ENCODE measurements at regions not wholly inside any gene's neighbourhood (a gene's known extent, or its start where the extent isn't known, plus 50 kb on each side); places are given as distances from the start of the nearest gene placed in this dataset.

- Histone ChIP-seq H3K9me3 (ENCODE audit: low read depth) (no peaks in the 10 kb centered on the region), H3K4me1 (no peaks in the 10 kb centered on the region), H4K20me1 (ENCODE audit: low read depth) (no peaks in the 10 kb centered on the region), H3K9ac (no peak overlapping the region), H3K27ac (no peak overlapping the region), H3K79me2 (ENCODE audit: low read depth) (no peaks in the 10 kb centered on the region), H3K4me2 (no peak overlapping the region), H3K4me3 (no peak overlapping the region), H3F3A (ENCODE audit: low read depth) (no peaks in the 10 kb centered on the region), H3K27me3 (no peaks in the 10 kb centered on the region), H2AFZ (replicated peaks) (no peak overlapping the region), H3K36me3 (no peaks in the 10 kb centered on the region)
- no peak for TF ChIP-seq EZH2 (IDR thresholded peaks at IDR 0.05)
- TF ChIP-seq CTCF (IDR thresholded peaks at IDR 0.05), result no peak
- TF ChIP-seq EZH2phosphoT487 (IDR thresholded peaks at IDR 0.05), result no peak
- Mint-ChIP-seq H3K36me3 (no peaks in the 10 kb centered on the region), H3K9me3 (peaks cover 12% of the 10 kb centered on the region), H3K27ac (no peak overlapping the region), H3K27me3 (ENCODE audit: insufficient read depth, low read depth) (peaks cover 6% of the 10 kb centered on the region), H3K4me1 (peaks cover 29% of the 10 kb centered on the region), H3K4me3 (no peak overlapping the region)
- DNase-seq (ENCODE audit: low spot score), result no peak
These were observed 97.0 kb downstream of the FAM181B start for GRCh38 chr11:82636615-82637014.

- peaks cover 3% of the 10 kb centered on the region for H3K27me3 Mint-ChIP-seq (ENCODE audit: insufficient read depth, low read depth)
- no peak overlapping the region for H3K27ac Mint-ChIP-seq
- H3K4me3 ChIP-seq, result no peak overlapping the region
- H3K27ac ChIP-seq, result no peak overlapping the region
- no peak overlapping the region for H3K4me3 Mint-ChIP-seq
- H3K36me3 ChIP-seq, result no peaks in the 10 kb centered on the region
- H3K4me1 ChIP-seq, result no peaks in the 10 kb centered on the region
- no peak for TF ChIP-seq CTCF (IDR thresholded peaks at IDR 0.05)
- TF ChIP-seq EZH2phosphoT487 (IDR thresholded peaks at IDR 0.05), result no peak
- TF ChIP-seq EZH2 (IDR thresholded peaks at IDR 0.05), result no peak
- no peaks in the 10 kb centered on the region for H4K20me1 ChIP-seq (ENCODE audit: low read depth)
- H3K9me3 ChIP-seq (ENCODE audit: low read depth), result no peaks in the 10 kb centered on the region
- no peak overlapping the region for H3K9ac ChIP-seq
- no peak overlapping the region for H3K4me2 ChIP-seq
- DNase-seq (ENCODE audit: low spot score), result no peak
- no peaks in the 10 kb centered on the region for H3K79me2 ChIP-seq (ENCODE audit: low read depth)
- H3F3A ChIP-seq (ENCODE audit: low read depth), result no peaks in the 10 kb centered on the region
- H3K36me3 Mint-ChIP-seq, result no peaks in the 10 kb centered on the region
- peaks cover 14% of the 10 kb centered on the region for H3K9me3 Mint-ChIP-seq
- peaks cover 20% of the 10 kb centered on the region for H3K4me1 Mint-ChIP-seq
- H2AFZ ChIP-seq (replicated peaks), result no peak overlapping the region
- no peaks in the 10 kb centered on the region for H3K27me3 ChIP-seq
These were observed 99.6 kb downstream of the FAM181B start for GRCh38 chr11:82634091-82634490.

GRCh38 chr11:82631722-82632630 lies 101.7 kb downstream of the FAM181B start:
- peaks cover 8% of the 10 kb centered on the region for H3K4me1 Mint-ChIP-seq
- TF ChIP-seq CTCF (IDR thresholded peaks at IDR 0.05) (no peak), EZH2phosphoT487 (IDR thresholded peaks at IDR 0.05) (no peak), EZH2 (IDR thresholded peaks at IDR 0.05) (no peak)
- H3K9me3 ChIP-seq (ENCODE audit: low read depth), result no peaks in the 10 kb centered on the region
- H3K36me3 Mint-ChIP-seq, result no peaks in the 10 kb centered on the region
- H4K20me1 ChIP-seq (ENCODE audit: low read depth), result no peaks in the 10 kb centered on the region
- H3K79me2 ChIP-seq (ENCODE audit: low read depth), result no peaks in the 10 kb centered on the region
- no peak overlapping the region for H3K4me3 Mint-ChIP-seq
- peaks cover 14% of the 10 kb centered on the region for H3K9me3 Mint-ChIP-seq
- no peak overlapping the region for H3K9ac ChIP-seq
- H3K4me3 ChIP-seq, result no peak overlapping the region
- no peaks in the 10 kb centered on the region for H3K27me3 ChIP-seq
- H3K36me3 ChIP-seq, result no peaks in the 10 kb centered on the region
- H3K4me2 ChIP-seq, result no peak overlapping the region
- H2AFZ ChIP-seq (replicated peaks), result no peak overlapping the region
- no peak for DNase-seq (ENCODE audit: low spot score)
- no peaks in the 10 kb centered on the region for H3F3A ChIP-seq (ENCODE audit: low read depth)
- peaks cover 3% of the 10 kb centered on the region for H3K27me3 Mint-ChIP-seq (ENCODE audit: insufficient read depth, low read depth)
- no peak overlapping the region for H3K27ac ChIP-seq
- H3K27ac Mint-ChIP-seq, result no peak overlapping the region
- no peaks in the 10 kb centered on the region for H3K4me1 ChIP-seq

Data from neural progenitor cell (in vitro differentiated cells).